HG03378 (cell line): ENCODE measurements at regions not wholly inside any gene's neighbourhood (a gene's known extent, or its start where the extent isn't known, plus 50 kb on each side); places are given as distances from the start of the nearest gene placed in this dataset.

Source experiments
- ATAC-seq: cut with Tn5 transposase; IDR thresholded peaks from one replicate; pipeline ENCODE4 v1.9.1; 2021; ENCODE audit warnings: mild to moderate bottlenecking, moderate library complexity; ENCODE audit not compliant: unreplicated experiment

GRCh38 chr13:100817928-100818327 is 143.3 kb upstream of the TMTC4 start:
- no peak for ATAC-seq

DNA sequence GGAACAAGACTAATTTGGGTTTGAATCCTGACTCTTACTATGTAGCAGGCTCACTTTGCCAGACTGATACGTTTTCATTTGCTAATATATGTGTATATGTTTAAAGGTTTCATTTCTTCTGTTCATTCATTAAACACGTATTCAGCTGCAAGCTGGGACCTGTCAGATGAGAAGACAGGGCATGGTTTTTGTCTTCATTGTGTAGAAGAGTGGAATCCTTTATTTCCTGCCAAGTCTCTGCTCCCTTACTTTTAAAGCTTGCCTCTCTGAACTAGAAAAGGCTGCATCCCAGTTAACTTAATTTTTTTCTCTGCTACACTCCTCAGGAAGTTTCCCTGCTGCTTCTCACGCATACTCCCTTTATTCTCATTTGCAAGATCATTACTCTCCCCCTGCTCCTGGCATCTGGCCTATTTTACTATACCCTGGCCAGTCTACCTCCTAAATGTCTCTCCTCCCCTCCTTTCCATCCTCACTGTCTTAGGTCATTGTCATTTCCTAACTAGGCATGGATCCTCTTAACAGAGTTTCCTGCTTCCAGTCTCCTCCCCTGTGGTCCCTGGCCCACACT is 141.0 kb upstream of the TMTC4 start:
- no peak for ATAC-seq

GRCh38 chr13:100812982-100813584 is 138.5 kb upstream of the TMTC4 start:
- ATAC-seq: no peak

DNA sequence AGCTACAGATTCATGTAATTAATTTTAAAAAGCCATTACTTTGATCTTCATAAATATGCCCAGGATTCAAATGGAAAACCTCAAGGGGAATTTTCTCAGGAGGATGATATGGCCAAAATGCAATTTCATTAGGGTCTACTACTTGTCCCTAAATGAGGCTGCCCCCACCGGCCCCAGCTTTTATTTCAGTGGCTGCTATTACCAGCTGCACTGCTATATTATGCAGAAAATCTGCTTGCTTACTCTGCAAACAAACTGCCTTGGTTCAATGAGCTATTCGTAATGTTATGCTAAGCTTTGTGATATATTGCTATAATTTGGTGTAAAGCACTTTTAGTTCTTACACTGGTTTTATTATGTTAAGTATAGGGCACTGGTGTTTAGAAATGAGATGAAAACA is 137.3 kb upstream of the TMTC4 start:
- no peak for ATAC-seq

GRCh38 chr13:100811024-100811865 is 136.7 kb upstream of the TMTC4 start:
- no peak for ATAC-seq

GRCh38 chr13:100810481-100810880 is 135.9 kb upstream of the TMTC4 start:
- no peak for ATAC-seq

DNA sequence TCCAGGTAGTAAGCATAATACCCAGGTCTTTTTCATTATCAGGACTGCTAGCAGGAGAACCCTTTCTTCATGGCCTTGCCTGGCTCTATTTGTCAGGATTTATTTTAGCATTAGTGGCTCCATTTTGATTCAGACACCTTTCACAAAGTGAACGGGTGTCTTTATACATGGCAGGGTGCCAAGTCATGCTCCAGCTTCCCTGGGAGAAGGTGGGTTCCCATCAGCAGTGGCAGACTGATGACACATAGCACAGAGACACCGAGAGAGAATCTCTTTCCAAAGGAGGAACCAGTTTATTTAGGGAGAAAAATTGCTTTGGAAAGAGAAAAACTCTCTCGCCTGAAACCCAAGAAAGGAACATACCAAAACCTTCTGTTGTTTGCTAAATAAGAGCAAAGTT is 135.3 kb upstream of the TMTC4 start:
- ATAC-seq: no peak

DNA sequence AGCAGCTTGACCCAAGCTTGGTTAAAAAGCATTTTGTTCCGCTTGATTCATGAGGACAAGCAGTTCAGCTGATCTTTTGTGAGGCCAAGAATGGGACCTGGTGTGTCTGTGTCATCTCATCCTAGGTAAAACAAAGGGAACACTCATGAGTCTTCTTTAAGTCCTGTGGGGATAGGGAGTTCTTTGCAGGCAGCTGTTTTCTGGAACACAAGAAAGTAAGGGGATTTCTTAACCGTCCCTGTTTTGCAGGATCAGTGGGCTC is 134.5 kb upstream of the TMTC4 start:
- ATAC-seq: no peak

- ATAC-seq: no peak
Measured at GRCh38 chr13:100808330-100809128, 133.9 kb upstream of the TMTC4 start.

GRCh38 chr13:100803091-100803490 is 128.5 kb upstream of the TMTC4 start:
- ATAC-seq: no peak

DNA sequence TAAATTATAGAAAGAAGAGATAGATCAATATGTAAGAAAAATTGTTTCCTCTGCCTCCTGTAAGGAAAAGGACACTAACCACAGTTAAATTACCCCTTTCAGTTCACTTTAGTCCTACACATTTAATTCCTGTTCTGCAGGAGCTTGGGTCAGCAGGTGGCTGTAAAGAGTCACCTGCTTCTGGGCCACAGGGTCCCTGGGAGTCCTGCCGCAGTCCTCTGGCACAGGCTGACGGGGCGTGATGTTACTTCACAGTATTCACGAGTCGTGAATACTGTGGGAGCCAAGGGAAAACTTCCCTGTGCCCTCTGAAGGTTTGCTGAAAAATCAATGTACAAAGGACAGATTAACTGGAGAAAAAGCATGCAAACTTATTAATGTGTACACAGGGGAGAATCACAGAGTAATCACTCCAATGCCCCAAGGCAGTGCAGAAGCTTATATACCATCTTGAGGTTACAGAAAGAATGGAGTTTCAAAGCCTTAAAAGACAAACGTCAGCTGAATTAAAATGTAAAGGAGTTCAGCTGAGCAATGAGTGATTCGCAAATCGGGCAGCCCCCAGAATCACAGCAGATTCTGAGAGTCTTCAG is 125.8 kb upstream of the TMTC4 start:
- no peak for ATAC-seq

- ATAC-seq: no peak
Measured at GRCh38 chr13:100798739-100799361, 124.3 kb upstream of the TMTC4 start.

- no peak for ATAC-seq
Measured at GRCh38 chr13:100797921-100798320, 123.3 kb upstream of the TMTC4 start.

DNA sequence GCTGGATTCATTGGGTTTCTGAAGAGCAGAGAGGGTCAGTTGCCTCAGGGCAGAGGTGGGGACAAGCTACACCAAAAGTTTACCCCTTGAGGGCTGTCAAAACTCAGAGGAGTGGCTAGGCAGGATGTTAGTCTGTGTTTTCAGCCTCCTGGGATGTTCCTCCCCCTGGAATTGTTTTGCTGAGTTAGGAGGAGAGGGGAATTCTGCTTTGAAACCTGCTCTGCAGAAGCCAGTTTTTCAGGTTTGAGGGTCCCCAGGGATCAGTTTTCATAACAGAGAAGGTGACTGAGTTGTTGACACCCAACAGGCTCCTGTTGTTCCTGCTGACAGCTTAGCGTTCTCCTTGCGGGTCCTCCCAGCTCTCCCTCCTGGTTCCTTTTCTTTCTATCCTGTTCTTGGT is 121.9 kb upstream of the TMTC4 start:
- no peak for ATAC-seq

- no peak for ATAC-seq
Measured at GRCh38 chr13:100794575-100794974, 120.0 kb upstream of the TMTC4 start.

GRCh38 chr13:100790405-100790804 is 115.8 kb upstream of the TMTC4 start:
- no peak for ATAC-seq

- peak; percentile 98 for ATAC-seq
Measured at GRCh38 chr13:100789968-100790367, 115.4 kb upstream of the TMTC4 start.

DNA sequence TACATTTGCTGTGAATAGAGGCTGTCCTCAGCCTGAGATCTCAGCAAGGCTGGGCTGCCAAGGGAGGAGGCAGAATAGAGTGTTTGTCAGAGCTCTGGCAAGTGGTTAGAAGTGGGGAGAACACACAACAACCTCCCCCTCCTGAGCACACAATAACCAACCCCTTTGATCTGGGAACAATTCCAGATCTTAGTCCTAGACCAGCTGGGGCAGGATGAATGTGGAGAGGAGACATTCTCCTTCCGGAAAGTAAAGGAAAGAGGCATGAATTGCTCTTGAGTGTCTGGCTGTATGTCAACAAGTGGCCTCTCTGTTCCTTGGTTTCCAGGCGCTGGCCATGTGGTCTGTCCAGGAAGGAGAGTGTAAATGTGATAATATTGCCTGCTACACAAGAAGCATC is 114.9 kb upstream of the TMTC4 start:
- ATAC-seq: no peak

DNA sequence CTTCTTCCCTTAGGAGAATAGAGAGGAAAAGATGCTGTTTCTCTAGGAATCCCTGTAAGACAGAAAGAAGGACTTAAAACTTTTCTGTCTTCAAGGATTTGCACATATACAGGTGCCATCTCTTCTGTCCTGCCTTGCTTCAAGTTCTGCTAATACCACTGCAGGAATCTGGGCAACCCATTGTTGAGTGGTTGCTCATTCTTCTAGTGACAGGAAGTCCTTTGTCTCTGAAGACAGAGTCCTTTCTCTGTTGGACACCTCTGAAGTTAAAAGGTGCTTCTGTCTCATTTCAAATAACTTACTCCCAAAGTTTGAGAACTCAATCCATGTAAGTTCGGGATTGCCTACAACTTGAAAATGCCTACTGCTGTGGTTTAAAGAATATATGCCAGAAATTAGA is 114.4 kb upstream of the TMTC4 start:
- ATAC-seq: no peak

GRCh38 chr13:100788540-100788939 is 113.9 kb upstream of the TMTC4 start:
- ATAC-seq: no peak

DNA sequence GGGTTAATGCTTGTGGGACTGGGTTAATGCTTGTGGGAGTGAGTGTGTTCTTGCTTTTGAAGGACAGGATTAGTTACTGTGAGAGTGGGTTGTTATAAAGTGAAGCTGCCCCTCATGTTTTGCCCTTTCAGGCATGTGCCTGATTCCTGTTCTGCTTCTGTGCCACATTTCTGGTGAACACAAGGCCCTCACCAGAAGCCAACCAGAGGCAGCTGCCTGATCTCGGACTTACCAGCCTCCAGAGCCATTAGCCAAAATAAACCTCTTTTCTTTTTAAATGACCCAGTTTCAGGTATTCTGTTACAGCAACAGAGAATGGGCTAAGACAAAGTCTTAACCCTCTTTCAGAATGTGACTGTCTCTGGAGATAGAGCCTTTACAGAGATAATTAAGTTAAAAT is 113.3 kb upstream of the TMTC4 start:
- no peak for ATAC-seq
